K562 (cell line): ENCODE measurements at regions not wholly inside any gene's neighbourhood (a gene's known extent, or its start where the extent isn't known, plus 50 kb on each side); places are given as distances from the start of the nearest gene placed in this dataset.

Source experiments
- ATAC-seq: fragments of 200-7000 bp; cut with Tn5 transposase; 3 replicates; pipeline ENCODE4 v1.9.1; 2020; ENCODE audit warnings: moderate library complexity
- BruUV-seq: library from RNA; stranded (reverse); fragments of 400-500 nt; replicated peaks from 2 replicates; lab custom pipeline; 2021; lab: Mats Ljungman, UMichigan
- CTCF ChIA-PET: fragments of 300-600 bp; formaldehyde crosslinking; extraction: SDS; loops from one replicate; lab custom pipeline; 2021; ENCODE audit warnings: low intra/inter-chr PET ratio; lab: Yijun Ruan, JAX
- POLR2A ChIA-PET: fragments of 300-600, 350-650 bp; sonication (Branson Sonifier 250); formaldehyde crosslinking; extraction: SDS; loops from one replicate; lab custom pipeline; 2021; ENCODE audit warnings: antibody characterized with exemption, inconsistent platforms; lab: Yijun Ruan, JAX
- DNase-seq, 4 experiments: peaks; one replicate each; pipeline versions ENCODE4 v3.0.0 to v3.0.0-alpha.2; 2011 to 2018; ENCODE audit warnings: low spot score in 3 of 4, mixed read lengths in 3 of 4; ENCODE audit errors: extremely low read depth in 1 of 4
- FAIRE-seq: peaks from 2 replicates; lab custom pipeline; 2011; peaks lifted over from hg19 to GRCh38; lab: Jason Lieb, UNC
- H2AFZ ChIP-seq: 2 replicates; pipeline ENCODE4 v1.6.0; 2011; ENCODE audit warnings: low read depth, low read length, control low read depth, inconsistent platforms
- H3K27ac ChIP-seq: fragments of 200-600 bp; 3 replicates; pipeline ENCODE4 v1.8.0; 2011; ENCODE audit warnings: low read depth, mild to moderate bottlenecking, control low read depth, inconsistent platforms, low read length, moderate library complexity, mixed read lengths; ENCODE audit errors: extremely low read depth
- H3K27me3 ChIP-seq, 2 experiments: fragments of 300-600 bp in 1 of 2; 2 replicates in 1 of 2; 3 replicates in 1 of 2; pipeline versions ENCODE4 v1.6.0 to v1.8.0; 2011; ENCODE audit warnings: inconsistent platforms in 2 of 2, low read length in 2 of 2, mild to moderate bottlenecking in 1 of 2, mixed read lengths in 1 of 2, moderate library complexity in 1 of 2; ENCODE audit not compliant: control insufficient read depth in 2 of 2, insufficient read depth in 2 of 2
- H3K36me3 ChIP-seq: fragments of 300-600 bp; 3 replicates; pipeline ENCODE4 v1.8.0; 2011; ENCODE audit warnings: mild to moderate bottlenecking, low read length, inconsistent platforms; ENCODE audit not compliant: control insufficient read depth, insufficient read depth
- H3K4me1 ChIP-seq, 2 experiments: fragments of 200-600 bp in 1 of 2; replicated peaks in 1 of 2; 2 replicates in 1 of 2; 3 replicates in 1 of 2; pipeline versions ENCODE4 v1.5.1 to v1.8.0; 2011; ENCODE audit warnings: inconsistent platforms in 2 of 2, low read length in 2 of 2, mild to moderate bottlenecking in 1 of 2, mixed read lengths in 1 of 2, moderate library complexity in 1 of 2; ENCODE audit not compliant: control insufficient read depth in 2 of 2, insufficient read depth in 2 of 2
- H3K4me2 ChIP-seq: 2 replicates; pipeline ENCODE4 v1.6.1; 2011; ENCODE audit warnings: low read length, control low read depth, inconsistent platforms, mixed read lengths; ENCODE audit not compliant: insufficient read depth
- H3K4me3 ChIP-seq: fragments of 200-600 bp; sonication (generic), shearing (Covaris generic); 2 replicates; pipeline ENCODE4 v1.5.1; 2016; ENCODE audit warnings: control low read depth, inconsistent platforms
- H3K79me2 ChIP-seq: fragments of 200-600 bp; 3 replicates; pipeline ENCODE4 v1.8.0; 2011; ENCODE audit warnings: low read length, inconsistent platforms; ENCODE audit not compliant: control insufficient read depth, insufficient read depth
- H3K9ac ChIP-seq, 2 experiments: 2 replicates each; pipeline versions ENCODE4 v1.6.0 to v1.6.1; 2011; ENCODE audit warnings: low read depth in 2 of 2, low read length in 2 of 2, control low read depth in 1 of 2, inconsistent platforms in 1 of 2, mild to moderate bottlenecking in 1 of 2, mixed read lengths in 1 of 2; ENCODE audit not compliant: insufficient read depth in 1 of 2
- H3K9me1 ChIP-seq: one replicate; pipeline ENCODE4 v1.6.0; 2011; ENCODE audit warnings: inconsistent platforms, mild to moderate bottlenecking, low read length, moderate library complexity; ENCODE audit not compliant: control insufficient read depth, insufficient read depth
- H3K9me3 ChIP-seq: replicated peaks from 2 replicates; pipeline ENCODE4 v1.5.1; 2011; ENCODE audit warnings: low read depth, low read length, inconsistent platforms; ENCODE audit not compliant: control insufficient read depth, insufficient read depth
- H4K20me1 ChIP-seq: replicated peaks from 2 replicates; pipeline ENCODE4 v1.6.1; 2011; ENCODE audit warnings: low read length, inconsistent platforms, mixed read lengths; ENCODE audit not compliant: control insufficient read depth, insufficient read depth
- ATF2 ChIP-seq: sonication (generic); formaldehyde crosslinking; IDR thresholded peaks from 2 replicates; pipeline ENCODE4 v1.8.1; 2022; ENCODE audit warnings: missing genetic modification reagents
- BCLAF1 ChIP-seq, 2 experiments: fragments of 450-650 bp in 1 of 2; IDR thresholded peaks; 2 replicates each; pipeline ENCODE4 v1.6.1; 2011 to 2017; ENCODE audit warnings: low read depth in 2 of 2, antibody characterized with exemption in 1 of 2, borderline replicate concordance in 1 of 2, low read length in 1 of 2, mild to moderate bottlenecking in 1 of 2, mixed read lengths in 1 of 2; ENCODE audit not compliant: control insufficient read depth in 1 of 2
- C11orf30 ChIP-seq: fragments of 450-650 bp; IDR thresholded peaks from 2 replicates; pipeline ENCODE4 v1.6.1; 2016; ENCODE audit warnings: low read depth, mild to moderate bottlenecking
- RBM22 ChIP-seq: fragments of 200-400 bp; formaldehyde crosslinking; IDR thresholded peaks from 2 replicates; pipeline ENCODE4 v1.6.1; 2018; ENCODE audit warnings: low read length, low read depth; ENCODE audit not compliant: poor library complexity, severe bottlenecking
- UBTF ChIP-seq, 2 experiments: IDR thresholded peaks; 2 replicates each; pipeline ENCODE4 v1.6.1; 2012; ENCODE audit warnings: improper control_type of control experiment in 2 of 2, low read depth in 2 of 2, low read length in 2 of 2, borderline replicate concordance in 1 of 2
- ZNF316 ChIP-seq: fragments of 450-650 bp; IDR thresholded peaks from 2 replicates; pipeline ENCODE4 v1.6.1; 2016
- WGBS: fragments of 100-300 bp; shearing (Covaris generic); methylation state at CpG from one replicate; pipeline ENCODE4 v1.1.6; 2016; ENCODE audit warnings: low coverage, mixed read lengths; ENCODE audit not compliant: insufficient coverage; ENCODE audit errors: missing lambda C conversion rate; 5-methylcytosine and 5-hydroxymethylcytosine counted together
- in situ Hi-C: fragments of 300-500 bp; cut with MboI; formaldehyde crosslinking; loops from 4 replicates; pipeline ENCODE4 v1.15.0; 2018; ENCODE audit warnings: inconsistent platforms, mixed read lengths
- intact Hi-C: fragments of 100-400 bp; cut with micrococcal nuclease; formaldehyde crosslinking; loops from 2 replicates; pipeline ENCODE4 v1.14.2; 2022

- H3K9ac ChIP-seq, result no peak overlapping the region
- no peaks in the 10 kb centered on the region for H3K36me3 ChIP-seq
- no peak overlapping the region for H3K4me2 ChIP-seq
- in situ Hi-C loops, result no loop called here
- no TSS peak for BruUV-seq
- H3K4me1 ChIP-seq, result no peaks in the 10 kb centered on the region
- WGBS, result 0% methylated on average over 1 of the region's 1 CpG
- H3K9me1 ChIP-seq, result no peaks in the 10 kb centered on the region
- CTCF ChIA-PET, result no interaction called here
- no peak overlapping the region for H2AFZ ChIP-seq
- POLR2A ChIA-PET, result no interaction called here
- H3K27ac ChIP-seq, result no peak overlapping the region
- no peak overlapping the region for H3K4me3 ChIP-seq
- no peak for DNase-seq
- TF ChIP-seq C11orf30, result peak; percentile 18; the same call in 1 of the 2 replicates
- TF ChIP-seq RBM22, result no peak
- peak; percentile 36 for TF ChIP-seq ZNF316
- TF ChIP-seq, all 486 proteins: peak for 2
- Histone ChIP-seq H3K79me2 (no peaks in the 10 kb centered on the region), H3K9me3 (no peaks in the 10 kb centered on the region), H4K20me1 (no peaks in the 10 kb centered on the region), H3K27me3 (no peaks in the 10 kb centered on the region)
- ATAC-seq (no peak), FAIRE-seq (no peak)
- intact Hi-C loops, result no loop called here
Observed at GRCh38 chr9:636931-637591, 204.4 kb upstream of the DMRT1 start.

- 0% methylated on average over 3 of the region's 3 CpGs for WGBS
- no peak for DNase-seq
- Histone ChIP-seq H3K9ac (no peak overlapping the region), H3K79me2 (no peaks in the 10 kb centered on the region), H3K27me3 (no peaks in the 10 kb centered on the region; a peak in 1 of 5 replicates), H3K9me1 (no peaks in the 10 kb centered on the region), H3K4me3 (no peak overlapping the region), H3K27ac (no peak overlapping the region), H2AFZ (no peak overlapping the region), H3K9me3 (no peaks in the 10 kb centered on the region), H3K4me1 (no peaks in the 10 kb centered on the region), H3K36me3 (no peaks in the 10 kb centered on the region), H4K20me1 (no peaks in the 10 kb centered on the region), H3K4me2 (no peak overlapping the region)
- no peak for FAIRE-seq
- in situ Hi-C loops (no loop called here), intact Hi-C loops (no loop called here)
- BruUV-seq, result no TSS peak
- ATAC-seq, result no peak
- POLR2A ChIA-PET, result no interaction called here
- CTCF ChIA-PET, result no interaction called here
- TF ChIP-seq ATF2 (CRISPR knock-in tag), result no peak
- no peak for TF ChIP-seq BCLAF1 (IDR thresholded peaks at IDR 0.05; ENCODE audit: borderline replicate concordance in 1 of 2, control insufficient read depth in 1 of 2, low read depth in 2 of 2, low read length in 1 of 2)
- TF ChIP-seq UBTF (IDR thresholded peaks at IDR 0.05; ENCODE audit: borderline replicate concordance in 1 of 2, low read depth in 2 of 2, low read length in 2 of 2), result no peak
Observed at GRCh38 chr9:638152-638551, 203.3 kb upstream of the DMRT1 start.
